H9 (cell line): ENCODE measurements at regions not wholly inside any gene's neighbourhood (a gene's known extent, or its start where the extent isn't known, plus 50 kb on each side); places are given as distances from the start of the nearest gene placed in this dataset.

Experiments
- DNase-seq: peaks from one replicate; pipeline ENCODE4 v3.0.0-alpha.2; 2017
- H2AFZ ChIP-seq: one replicate; pipeline ENCODE4 v1.6.1; 2013; ENCODE audit warnings: mild to moderate bottlenecking, low read length, control low read depth, moderate library complexity
- H2AK5ac ChIP-seq: 2 replicates; pipeline ENCODE4 v1.6.1; 2013; ENCODE audit warnings: low read length, control low read depth, mixed read lengths; ENCODE audit not compliant: insufficient read length
- H2BK120ac ChIP-seq: one replicate; pipeline ENCODE4 v1.6.1; 2013; ENCODE audit warnings: low read depth, mild to moderate bottlenecking, low read length, control low read depth, inconsistent platforms; ENCODE audit not compliant: poor library complexity, severe bottlenecking
- H2BK12ac ChIP-seq: 2 replicates; pipeline ENCODE4 v1.6.1; 2013; ENCODE audit warnings: low read length, control low read depth, mixed read lengths, low read depth; ENCODE audit not compliant: insufficient read length
- H2BK15ac ChIP-seq: 2 replicates; pipeline ENCODE4 v1.6.1; 2013; ENCODE audit warnings: low read depth, low read length, control low read depth
- H2BK20ac ChIP-seq: one replicate; pipeline ENCODE4 v1.6.1; 2013; ENCODE audit warnings: low read depth, mild to moderate bottlenecking, low read length, control low read depth, inconsistent platforms; ENCODE audit not compliant: poor library complexity, severe bottlenecking
- H2BK5ac ChIP-seq: 2 replicates; pipeline ENCODE4 v1.6.1; 2013; ENCODE audit warnings: low read length, control low read depth, mixed read lengths; ENCODE audit not compliant: insufficient read length
- H3K14ac ChIP-seq: 2 replicates; pipeline ENCODE4 v1.6.1; 2013; ENCODE audit warnings: low read length, control low read depth; ENCODE audit not compliant: insufficient read depth
- H3K18ac ChIP-seq: 2 replicates; pipeline ENCODE4 v1.6.1; 2013; ENCODE audit warnings: low read depth, mild to moderate bottlenecking, mixed read lengths, low read length, control low read depth; ENCODE audit not compliant: insufficient read length
- H3K23ac ChIP-seq: 2 replicates; pipeline ENCODE4 v1.6.1; 2013; ENCODE audit warnings: low read length, control low read depth, mixed read lengths, low read depth; ENCODE audit not compliant: insufficient read length
- H3K23me2 ChIP-seq: 2 replicates; pipeline ENCODE4 v1.6.1; 2013; ENCODE audit warnings: low read depth, mild to moderate bottlenecking, mixed read lengths, low read length, control low read depth; ENCODE audit not compliant: insufficient read length, poor library complexity, severe bottlenecking
- H3K27ac ChIP-seq: 2 replicates; pipeline ENCODE4 v1.5.1; 2013; ENCODE audit warnings: low read length, control low read depth, mixed read lengths, low read depth; ENCODE audit not compliant: insufficient read length
- H3K27me3 ChIP-seq: 2 replicates; pipeline ENCODE4 v1.6.1; 2013; ENCODE audit warnings: low read length, control low read depth, inconsistent platforms; ENCODE audit not compliant: insufficient read depth
- H3K4ac ChIP-seq: 2 replicates; pipeline ENCODE4 v1.6.1; 2013; ENCODE audit warnings: low read depth, mild to moderate bottlenecking, control low read depth, inconsistent platforms, low read length, moderate library complexity
- H3K4me1 ChIP-seq: 2 replicates; pipeline ENCODE4 v1.6.1; 2013; ENCODE audit warnings: low read length, control low read depth, inconsistent platforms; ENCODE audit not compliant: insufficient read depth
- H3K4me2 ChIP-seq: 2 replicates; pipeline ENCODE4 v1.6.1; 2013; ENCODE audit warnings: low read length, control low read depth, mixed read lengths; ENCODE audit not compliant: insufficient read length, insufficient read depth
- H3K56ac ChIP-seq: 2 replicates; pipeline ENCODE4 v1.6.1; 2013; ENCODE audit warnings: low read depth, mild to moderate bottlenecking, mixed read lengths, low read length, control low read depth; ENCODE audit not compliant: insufficient read length
- H3K79me1 ChIP-seq: 2 replicates; pipeline ENCODE4 v1.6.1; 2013; ENCODE audit warnings: low read depth, mild to moderate bottlenecking, moderate library complexity, low read length, control low read depth, inconsistent platforms; ENCODE audit not compliant: insufficient read depth, poor library complexity, severe bottlenecking
- H3K79me2 ChIP-seq: 2 replicates; pipeline ENCODE4 v1.6.1; 2013; ENCODE audit warnings: low read length, control low read depth, inconsistent platforms; ENCODE audit not compliant: insufficient read depth
- H3K9ac ChIP-seq: 2 replicates; pipeline ENCODE4 v1.6.1; 2013; ENCODE audit warnings: low read length, control low read depth, mixed read lengths; ENCODE audit not compliant: insufficient read length; ENCODE audit errors: extremely low read depth
- H3K9me3 ChIP-seq: one replicate; pipeline ENCODE4 v1.6.1; 2013; ENCODE audit warnings: low read depth, low read length, inconsistent platforms; ENCODE audit not compliant: control insufficient read depth
- H3T11ph ChIP-seq: one replicate; pipeline ENCODE4 v1.6.1; 2013; ENCODE audit warnings: mild to moderate bottlenecking, low read length, control low read depth, inconsistent platforms
- H4K20me1 ChIP-seq: one replicate; pipeline ENCODE4 v1.6.1; 2013; ENCODE audit not compliant: control insufficient read depth, insufficient read length, insufficient read depth
- H4K5ac ChIP-seq: 2 replicates; pipeline ENCODE4 v1.6.1; 2013; ENCODE audit warnings: low read depth, mild to moderate bottlenecking, mixed read lengths, low read length, control low read depth; ENCODE audit not compliant: insufficient read length
- H4K8ac ChIP-seq: replicated peaks from 2 replicates; pipeline ENCODE4 v1.6.1; 2013; ENCODE audit warnings: low read length, control low read depth, mixed read lengths, low read depth; ENCODE audit not compliant: insufficient read length
- H4K91ac ChIP-seq: 2 replicates; pipeline ENCODE4 v1.6.1; 2013; ENCODE audit warnings: low read depth, mild to moderate bottlenecking, moderate library complexity, mixed read lengths, low read length, control low read depth; ENCODE audit not compliant: insufficient read length
- H3K27ac Mint-ChIP-seq, 3 experiments: 2 replicates in 2 of 3; 3 replicates in 1 of 3; pipeline ENCODE4 v1.8.0; 2020 to 2021; ENCODE audit warnings: mixed read lengths in 3 of 3, mild to moderate bottlenecking in 1 of 3, moderate library complexity in 1 of 3
- H3K27me3 Mint-ChIP-seq: 2 replicates; pipeline ENCODE4 v1.8.0; 2021; ENCODE audit warnings: low read depth, mild to moderate bottlenecking, moderate library complexity, mixed read lengths
- H3K36me3 Mint-ChIP-seq, 3 experiments: 2 replicates in 2 of 3; 3 replicates in 1 of 3; pipeline ENCODE4 v1.8.0; 2020 to 2021; ENCODE audit warnings: low read depth in 3 of 3, mixed read lengths in 3 of 3; ENCODE audit not compliant: insufficient read depth in 1 of 3
- H3K4me1 Mint-ChIP-seq, 2 experiments: 2 replicates each; pipeline ENCODE4 v1.8.0; 2020; ENCODE audit warnings: mixed read lengths in 2 of 2
- H3K4me3 Mint-ChIP-seq, 2 experiments: 2 replicates in 1 of 2; 3 replicates in 1 of 2; pipeline ENCODE4 v1.8.0; 2020 to 2021; ENCODE audit warnings: mild to moderate bottlenecking in 2 of 2, mixed read lengths in 2 of 2, moderate library complexity in 1 of 2
- H3K9me3 Mint-ChIP-seq, 2 experiments: 2 replicates in 1 of 2; 3 replicates in 1 of 2; pipeline ENCODE4 v1.8.0; 2020; ENCODE audit warnings: mild to moderate bottlenecking in 2 of 2, mixed read lengths in 2 of 2, moderate library complexity in 1 of 2
- WGBS: extraction: QIAGEN DNeasy Blood & Tissue Kit; methylation state at CpG from one replicate; pipeline ENCODE4 v1.1.7; 2013; ENCODE audit warnings: missing lambda C conversion rate, low lambda C conversion rate, mixed read lengths; ENCODE audit not compliant: insufficient read length; ENCODE audit errors: extremely low coverage; 5-methylcytosine and 5-hydroxymethylcytosine counted together
- TF ChIP-seq, protein P1 (sequence below): fragments of 200-600 bp; sonication (generic); conservative IDR thresholded peaks from 3 replicates; pipeline ENCODE4 v1.8.0; 2021; ENCODE audit warnings: antibody characterized with exemption, mild to moderate bottlenecking

DNA sequence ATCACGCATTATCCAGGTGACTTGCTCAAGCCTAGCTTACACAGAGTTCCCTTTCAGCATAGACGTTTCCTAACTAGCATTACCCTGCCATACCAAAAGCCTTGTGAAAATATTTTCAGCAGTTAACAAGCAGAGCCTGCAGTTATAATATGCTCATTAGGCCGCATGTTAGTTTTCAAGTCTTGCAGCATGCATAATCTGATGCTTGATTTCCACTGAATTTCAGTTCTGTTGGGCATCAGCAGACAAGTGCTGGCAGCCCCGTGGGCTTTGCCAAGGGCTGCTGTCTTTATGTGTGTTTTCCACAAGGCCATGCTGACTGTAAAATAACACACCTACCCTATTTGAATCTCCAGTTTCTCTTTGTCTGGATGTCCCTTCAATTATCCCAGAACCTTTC is 491.0 kb upstream of the WWC1 start:
- Histone ChIP-seq H3K4ac (no peak overlapping the region), H3K23ac (no peak overlapping the region), H4K91ac (no peak overlapping the region), H2BK5ac (no peak overlapping the region), H4K20me1 (no peaks in the 10 kb centered on the region), H3K9ac (no peak overlapping the region), H2BK20ac (no peak overlapping the region), H3K4me2 (no peak overlapping the region), H3K56ac (no peak overlapping the region), H3K23me2 (no peaks in the 10 kb centered on the region), H3K9me3 (no peaks in the 10 kb centered on the region), H3K27me3 (no peaks in the 10 kb centered on the region), H3K18ac (no peak overlapping the region), H2BK120ac (no peak overlapping the region), H4K5ac (no peak overlapping the region), H2AFZ (no peak overlapping the region), H3K79me1 (no peaks in the 10 kb centered on the region), H2BK12ac (no peak overlapping the region), H3K27ac (no peak overlapping the region), H4K8ac (no peak overlapping the region), H3K4me1 (peaks cover 5% of the 10 kb centered on the region; the same call in 1 of the 2 replicates), H2AK5ac (no peak overlapping the region), H3T11ph (no peak overlapping the region), H3K14ac (no peak overlapping the region), H2BK15ac (no peak overlapping the region), H3K79me2 (no peaks in the 10 kb centered on the region)
- Mint-ChIP-seq H3K4me3 (no peak overlapping the region), H3K9me3 (no peaks in the 10 kb centered on the region), H3K27ac (no peak overlapping the region), H3K27me3 (no peaks in the 10 kb centered on the region), H3K36me3 (no peaks in the 10 kb centered on the region), H3K4me1 (peaks cover 10 to 15% of the 10 kb centered on the region in 2 experiments)
- no CpG with 5 or more reads among the region's 4 CpGs for WGBS
- DNase-seq: no peak
- TF ChIP-seq, protein P1, sequence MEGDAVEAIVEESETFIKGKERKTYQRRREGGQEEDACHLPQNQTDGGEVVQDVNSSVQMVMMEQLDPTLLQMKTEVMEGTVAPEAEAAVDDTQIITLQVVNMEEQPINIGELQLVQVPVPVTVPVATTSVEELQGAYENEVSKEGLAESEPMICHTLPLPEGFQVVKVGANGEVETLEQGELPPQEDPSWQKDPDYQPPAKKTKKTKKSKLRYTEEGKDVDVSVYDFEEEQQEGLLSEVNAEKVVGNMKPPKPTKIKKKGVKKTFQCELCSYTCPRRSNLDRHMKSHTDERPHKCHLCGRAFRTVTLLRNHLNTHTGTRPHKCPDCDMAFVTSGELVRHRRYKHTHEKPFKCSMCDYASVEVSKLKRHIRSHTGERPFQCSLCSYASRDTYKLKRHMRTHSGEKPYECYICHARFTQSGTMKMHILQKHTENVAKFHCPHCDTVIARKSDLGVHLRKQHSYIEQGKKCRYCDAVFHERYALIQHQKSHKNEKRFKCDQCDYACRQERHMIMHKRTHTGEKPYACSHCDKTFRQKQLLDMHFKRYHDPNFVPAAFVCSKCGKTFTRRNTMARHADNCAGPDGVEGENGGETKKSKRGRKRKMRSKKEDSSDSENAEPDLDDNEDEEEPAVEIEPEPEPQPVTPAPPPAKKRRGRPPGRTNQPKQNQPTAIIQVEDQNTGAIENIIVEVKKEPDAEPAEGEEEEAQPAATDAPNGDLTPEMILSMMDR: no peak
